Fibroblast of lung (primary cell): ENCODE measurements at regions not wholly inside any gene's neighbourhood (a gene's known extent, or its start where the extent isn't known, plus 50 kb on each side); places are given as distances from the start of the nearest gene placed in this dataset.

Experiments used
- CTCF ChIP-seq, 2 donors: IDR thresholded peaks in 1 of 2; conservative IDR thresholded peaks in 1 of 2; 1 replicate in 1 of 2; 2 replicates in 1 of 2; pipeline ENCODE4 v1.5.1; 2011 to 2012; ENCODE audit warnings: low read length in 2 of 2, control low read depth in 1 of 2, inconsistent platforms in 1 of 2, low read depth in 1 of 2, mild to moderate bottlenecking in 1 of 2
- EZH2 ChIP-seq: IDR thresholded peaks from 2 replicates; pipeline ENCODE4 v1.5.1; 2012; ENCODE audit warnings: low read length, control low read depth, mild to moderate bottlenecking; ENCODE audit errors: missing control alignments

GRCh38 chr9:108526518-108526917, 329.3 kb downstream of the ACTL7B start:
- TF ChIP-seq EZH2 (no peak), CTCF (conservative IDR thresholded peaks at IDR 0.05 in 1 of 2, IDR thresholded peaks at IDR 0.05 in 1 of 2; ENCODE audit: low read depth in 1 of 2, low read length in 2 of 2) (no peak)
